CD1c-positive myeloid dendritic cell (primary cell): ENCODE measurements at regions not wholly inside any gene's neighbourhood (a gene's known extent, or its start where the extent isn't known, plus 50 kb on each side); places are given as distances from the start of the nearest gene placed in this dataset.

Experiments used
- DNase-seq: peaks from one replicate; pipeline ENCODE4 v3.0.0-alpha.2; 2016; ENCODE audit errors: extremely low spot score

GRCh38 chr13:34413538-34414210, 528.4 kb upstream of the NBEA start:
- no peak for DNase-seq

DNA sequence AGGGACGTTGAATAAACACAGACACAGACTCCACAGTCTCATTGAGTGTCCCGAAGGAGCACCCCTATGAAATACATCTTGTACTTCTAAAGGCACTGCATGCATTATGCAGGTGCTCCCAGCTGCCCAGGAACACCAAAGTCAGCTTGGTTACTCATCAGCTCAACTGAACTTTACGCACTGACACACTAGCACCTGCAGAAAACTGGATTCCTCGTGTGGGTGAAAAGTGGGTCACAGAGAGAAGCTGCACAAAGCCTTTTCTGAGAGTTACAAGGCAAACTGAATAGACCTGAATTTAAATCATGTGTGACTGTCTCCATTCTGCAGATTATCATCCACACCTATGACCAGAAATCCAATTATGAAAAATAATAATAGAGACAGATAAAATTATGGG, 527.5 kb upstream of the NBEA start:
- no peak for DNase-seq

DNA sequence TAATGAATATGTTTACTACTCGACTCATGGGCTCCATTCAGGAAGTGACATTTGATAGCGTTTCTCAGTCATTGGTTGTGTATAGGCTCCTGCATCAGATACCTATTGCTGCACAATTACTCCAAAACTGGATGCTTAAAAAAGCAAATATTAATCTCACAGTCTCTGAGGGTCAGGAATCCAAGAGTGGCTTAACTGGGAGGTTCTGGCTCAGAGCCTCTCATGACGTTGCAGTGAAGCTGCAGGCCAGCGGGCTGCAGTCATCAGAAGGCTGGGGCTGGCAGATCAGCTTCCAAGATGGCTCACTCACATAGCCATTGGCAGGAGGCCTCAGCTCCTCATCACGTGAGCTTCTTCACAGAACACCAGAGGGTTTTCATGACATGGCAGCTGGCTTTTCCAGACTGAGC, 525.1 kb upstream of the NBEA start:
- DNase-seq: no peak

DNA sequence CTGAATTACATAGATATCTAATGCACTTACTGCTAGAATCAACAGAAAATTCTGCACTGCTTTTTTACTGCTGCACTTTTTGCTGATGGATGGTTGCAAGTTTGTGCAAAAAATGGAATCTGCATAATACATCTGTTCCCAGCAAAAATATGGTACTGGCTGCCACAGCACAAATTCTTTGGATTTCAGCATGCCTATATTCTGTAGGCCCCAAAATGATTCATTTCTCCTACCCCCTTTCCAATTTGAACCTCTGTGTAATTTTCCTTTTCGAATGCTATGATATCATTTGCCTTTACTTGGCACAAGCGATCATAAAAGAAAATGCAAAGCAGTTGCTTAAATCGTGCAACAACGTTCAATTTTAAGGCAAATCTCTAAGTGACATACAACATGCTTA, 524.2 kb upstream of the NBEA start:
- DNase-seq: no peak

GRCh38 chr13:34419025-34419424, 523.0 kb upstream of the NBEA start:
- DNase-seq: no peak

- DNase-seq: no peak
Measured at GRCh38 chr13:34419755-34420154, 522.3 kb upstream of the NBEA start.

DNA sequence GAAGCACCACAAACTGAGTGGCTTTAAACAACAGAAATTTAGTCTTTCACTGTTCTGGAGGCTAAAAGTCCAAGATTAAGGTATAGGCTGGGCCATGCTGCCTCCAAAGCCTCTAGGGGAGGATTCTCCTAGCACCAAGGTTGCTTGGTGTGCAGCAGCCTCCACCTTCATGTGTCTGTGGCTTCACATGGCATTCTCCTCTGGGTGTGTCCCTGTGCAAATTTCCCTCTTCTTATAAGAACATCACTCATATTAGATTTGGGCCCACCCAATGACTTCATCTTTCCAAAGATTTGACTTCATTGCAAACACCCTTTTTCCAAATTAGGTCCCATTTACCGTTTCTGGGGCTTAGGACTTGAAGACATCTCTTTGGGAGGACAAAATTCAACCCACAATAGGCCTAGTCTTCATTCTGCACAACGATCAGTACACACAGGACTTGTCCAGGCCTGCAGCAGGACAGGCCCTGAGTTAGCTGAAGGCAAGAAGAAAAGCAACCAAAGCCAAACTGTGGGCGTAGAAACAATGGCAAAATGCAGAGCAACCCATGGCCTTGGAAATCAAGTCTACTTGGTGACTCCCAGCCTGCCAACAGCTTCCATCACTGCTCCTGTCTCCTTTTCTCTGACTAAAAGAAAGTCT, 521.2 kb upstream of the NBEA start:
- no peak for DNase-seq

DNA sequence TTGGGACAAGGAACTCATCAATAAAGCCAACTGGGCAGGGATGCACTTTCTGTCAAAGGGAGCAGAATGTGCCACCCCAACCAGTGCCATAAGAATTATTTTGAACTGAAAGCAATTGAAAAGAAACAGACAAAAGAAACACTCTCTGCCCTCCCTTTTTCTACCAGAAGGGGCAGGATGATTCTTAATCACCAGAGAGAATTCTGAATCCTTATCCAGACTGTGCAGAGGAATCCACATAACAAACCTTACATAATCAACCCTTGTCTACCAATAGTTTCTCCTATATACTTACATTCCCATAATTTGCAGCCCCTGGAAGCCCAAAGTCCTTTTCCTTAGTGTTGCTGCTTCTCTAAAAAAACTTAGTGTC, 520.7 kb upstream of the NBEA start:
- no peak for DNase-seq

DNA sequence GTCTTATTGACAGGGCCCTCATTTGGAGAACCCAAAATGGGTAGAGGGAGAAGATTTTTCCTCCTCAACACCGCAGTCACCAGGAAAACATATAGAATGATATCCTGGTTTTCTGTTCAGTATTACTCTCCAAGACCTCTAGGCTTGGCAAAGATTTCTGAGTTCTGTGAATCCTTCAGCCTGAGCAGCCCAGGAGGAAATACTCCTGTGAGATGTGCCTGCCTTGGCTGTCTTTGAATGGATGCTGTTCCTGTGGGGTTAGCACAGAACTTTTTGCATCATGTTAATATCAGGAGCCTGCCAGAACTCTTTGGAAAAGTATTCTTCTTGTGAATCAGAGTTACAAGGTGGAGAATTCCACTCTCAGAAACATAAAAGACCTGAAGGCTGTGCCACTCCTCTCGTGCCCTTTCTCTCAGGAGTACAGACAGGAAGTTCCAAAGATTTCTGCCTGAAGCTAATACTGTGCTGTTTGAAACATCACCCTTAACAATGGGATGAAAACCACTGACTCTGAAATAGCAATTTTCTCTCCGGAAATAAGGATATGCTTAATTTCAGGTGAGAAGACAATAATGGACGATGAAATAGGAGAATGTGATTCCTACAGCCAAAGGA, 520.1 kb upstream of the NBEA start:
- DNase-seq: no peak

DNA sequence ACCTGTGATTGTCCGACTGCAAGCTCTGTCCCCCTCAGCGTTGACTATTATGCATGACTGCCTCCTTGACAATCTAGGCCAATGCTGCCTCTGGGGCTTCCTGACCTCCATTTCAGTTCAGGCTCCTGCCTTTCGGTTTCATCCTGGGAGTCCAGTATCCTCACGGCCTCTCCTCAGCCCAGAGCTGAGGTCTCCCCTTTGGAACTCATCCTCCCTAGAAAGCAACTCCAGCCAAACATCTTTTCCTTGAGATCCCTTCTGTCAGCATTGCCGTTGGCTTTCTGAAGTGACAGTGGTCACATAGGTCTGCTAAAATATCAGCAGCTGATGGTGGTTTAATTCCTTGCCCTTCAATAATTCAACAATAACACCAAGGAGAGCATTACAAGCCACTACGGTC, 519.1 kb upstream of the NBEA start:
- no peak for DNase-seq

- no peak for DNase-seq
Measured at GRCh38 chr13:34425327-34425949, 516.6 kb upstream of the NBEA start.

DNA sequence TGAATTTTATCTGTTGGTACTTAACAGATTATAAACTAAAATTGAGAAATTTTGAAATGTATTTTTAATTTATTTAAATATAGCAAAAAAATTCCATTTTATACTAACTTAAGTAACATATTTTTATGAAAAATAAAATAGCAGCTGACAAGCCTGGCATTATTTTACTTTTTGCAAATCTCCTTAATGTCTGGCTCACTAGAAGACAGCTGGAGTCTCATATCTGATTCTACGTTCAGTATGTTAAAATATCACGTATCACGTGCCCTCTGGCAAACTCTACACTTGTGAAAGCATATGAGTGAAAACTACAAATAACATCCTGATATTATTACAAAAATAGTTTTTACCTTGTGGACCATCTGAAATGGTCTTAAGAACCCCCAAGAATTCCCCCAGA, 513.2 kb upstream of the NBEA start:
- DNase-seq: no peak

DNA sequence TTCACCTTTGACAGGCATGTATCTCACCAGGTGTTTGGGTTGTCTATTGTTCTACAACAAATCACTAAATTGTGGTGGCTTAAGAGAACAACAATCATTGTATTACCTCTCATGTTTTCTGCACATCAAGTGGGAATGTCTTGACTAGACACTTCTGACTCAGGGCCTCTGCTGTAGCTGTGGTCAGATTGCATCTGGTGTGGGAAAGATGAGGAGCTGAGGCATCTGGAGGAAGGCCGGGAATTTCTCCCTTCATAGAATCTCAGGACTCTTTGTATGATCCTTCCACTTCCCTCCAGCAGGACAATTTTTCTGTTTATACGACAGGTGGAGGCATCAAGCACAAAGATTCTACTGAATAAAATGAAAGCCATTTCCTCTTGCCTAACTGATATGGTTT, 511.8 kb upstream of the NBEA start:
- no peak for DNase-seq

- no peak for DNase-seq
Measured at GRCh38 chr13:34431827-34432581, 510.1 kb upstream of the NBEA start.

DNA sequence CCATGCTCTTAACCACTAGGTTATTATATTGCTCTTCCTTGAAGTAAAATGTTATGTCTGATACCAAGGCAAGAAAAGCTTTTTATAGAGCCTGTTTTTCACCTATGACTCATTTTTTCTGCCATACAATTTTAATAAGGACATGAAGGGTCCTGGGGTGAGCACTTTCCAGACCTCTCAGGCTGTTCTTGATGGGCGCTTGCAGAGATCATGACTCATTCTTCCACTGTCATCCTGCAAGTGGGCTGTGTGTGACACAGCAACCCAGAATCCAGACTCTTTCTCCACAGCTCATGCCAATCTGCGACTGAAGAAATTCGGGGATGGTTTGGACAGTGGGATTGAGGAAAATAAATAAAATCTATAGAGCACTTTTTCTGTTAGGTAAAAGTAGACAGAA, 506.7 kb upstream of the NBEA start:
- DNase-seq: no peak

GRCh38 chr13:34437873-34438272, 504.2 kb upstream of the NBEA start:
- DNase-seq: no peak

- no peak for DNase-seq
Measured at GRCh38 chr13:34452831-34453230, 489.2 kb upstream of the NBEA start.

GRCh38 chr13:34458756-34459715, 483.0 kb upstream of the NBEA start:
- DNase-seq: no peak

GRCh38 chr13:34459856-34460255, 482.2 kb upstream of the NBEA start:
- DNase-seq: no peak

GRCh38 chr13:34462843-34463242, 479.2 kb upstream of the NBEA start:
- DNase-seq: no peak

DNA sequence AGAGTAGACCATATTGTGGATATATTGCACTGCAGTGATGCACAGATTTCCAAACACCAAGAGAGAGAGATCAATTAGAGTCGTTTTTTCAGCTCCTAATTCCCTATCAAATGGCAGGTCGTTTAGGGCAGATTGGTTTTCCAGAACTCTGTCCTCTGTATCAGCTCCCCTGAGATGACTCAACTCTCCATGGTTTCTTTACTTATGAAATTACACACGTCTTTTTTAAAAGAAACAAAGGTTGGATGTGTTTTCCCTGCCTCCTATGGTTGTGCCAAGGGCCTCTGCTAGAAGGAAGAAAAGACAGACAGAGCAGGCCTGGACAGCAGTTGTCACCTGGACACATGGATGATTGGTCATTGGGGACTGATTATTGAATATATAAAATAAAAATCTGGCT, 478.1 kb upstream of the NBEA start:
- no peak for DNase-seq
